HS-5 (cell line): ENCODE measurements at regions not wholly inside any gene's neighbourhood (a gene's known extent, or its start where the extent isn't known, plus 50 kb on each side); places are given as distances from the start of the nearest gene placed in this dataset.
A peak's percentile ranks its signal among the peaks of the same experiment; 100 is the strongest.
"Not testable (repeated sequence)": the region's sequence is repeated elsewhere in the genome, so short reads cannot be mapped to it uniquely, and the experiment has no call there.

ENCODE experiments used
- DNase-seq: peaks from one replicate; pipeline ENCODE4 v3.0.0-alpha.2; 2012; ENCODE audit warnings: low read depth

GRCh38 chr5:135279328-135279727 lies 119.7 kb downstream of the MACROH2A1 start:
- no peak for DNase-seq

- no peak for DNase-seq
Measured at GRCh38 chr5:135276151-135276550, 122.9 kb downstream of the MACROH2A1 start.

- no peak for DNase-seq
Measured at GRCh38 chr5:135273212-135273611, 125.8 kb downstream of the MACROH2A1 start.

- no peak for DNase-seq
Measured at GRCh38 chr5:135272311-135272805, 126.7 kb downstream of the MACROH2A1 start.

- no peak for DNase-seq
Measured at GRCh38 chr5:135271533-135272310, 127.3 kb downstream of the MACROH2A1 start.

GRCh38 chr5:135269931-135270421 lies 129.1 kb downstream of the MACROH2A1 start:
- DNase-seq = peak; percentile 20

GRCh38 chr5:135269199-135269598 lies 129.8 kb downstream of the MACROH2A1 start:
- DNase-seq = no peak

- no peak for DNase-seq
Measured at GRCh38 chr5:135266975-135267374, 132.1 kb downstream of the MACROH2A1 start.

- no peak for DNase-seq
Measured at GRCh38 chr5:135266303-135266635, 132.8 kb downstream of the MACROH2A1 start.

GRCh38 chr5:135265497-135266302 lies 133.3 kb downstream of the MACROH2A1 start:
- DNase-seq = no peak

GRCh38 chr5:135264451-135265440 lies 134.3 kb downstream of the MACROH2A1 start:
- DNase-seq = no peak

- no peak for DNase-seq
Measured at GRCh38 chr5:135263022-135263668, 135.9 kb downstream of the MACROH2A1 start.

GRCh38 chr5:135262364-135262763 lies 136.7 kb downstream of the MACROH2A1 start:
- DNase-seq = no peak

GRCh38 chr5:135260108-135260507 lies 138.9 kb downstream of the MACROH2A1 start:
- not testable (repeated sequence) for DNase-seq

GRCh38 chr5:135255461-135256178 lies 143.4 kb downstream of the MACROH2A1 start:
- no peak for DNase-seq

GRCh38 chr5:135254183-135254582 lies 144.8 kb downstream of the MACROH2A1 start:
- no peak for DNase-seq

GRCh38 chr5:135253601-135254178 lies 145.3 kb downstream of the MACROH2A1 start:
- DNase-seq = no peak

- no peak for DNase-seq
Measured at GRCh38 chr5:135251093-135251492, 147.9 kb downstream of the MACROH2A1 start.

GRCh38 chr5:135250671-135251070 lies 148.4 kb downstream of the MACROH2A1 start:
- no peak for DNase-seq

- no peak for DNase-seq
Measured at GRCh38 chr5:135249658-135250057, 149.4 kb downstream of the MACROH2A1 start.
